ENCODE measurements at regions not wholly inside any gene's neighbourhood (a gene's known extent, or its start where the extent isn't known, plus 50 kb on each side); places are given as distances from the start of the nearest gene placed in this dataset.

DNA sequence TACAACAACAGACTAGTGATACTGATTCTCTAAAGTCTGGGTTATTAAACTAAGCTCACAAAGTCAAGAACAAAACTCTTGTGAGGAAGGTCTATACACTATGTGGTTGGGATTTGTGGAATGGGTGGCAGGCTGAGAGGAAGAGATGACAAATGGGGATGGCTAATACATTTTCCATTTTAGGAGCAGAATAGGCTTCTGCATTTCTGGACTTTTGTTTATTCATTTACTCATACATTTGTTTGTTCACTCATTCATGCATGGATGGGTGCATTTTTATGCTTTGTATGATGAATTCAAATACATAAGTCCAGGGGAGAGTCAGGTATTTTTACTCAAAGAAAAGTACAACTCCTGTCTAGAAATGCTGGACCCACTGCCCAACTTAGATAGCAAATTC lies 637.4 kb upstream of the CDH2 start:
- TF ChIP-seq, protein P1, sequence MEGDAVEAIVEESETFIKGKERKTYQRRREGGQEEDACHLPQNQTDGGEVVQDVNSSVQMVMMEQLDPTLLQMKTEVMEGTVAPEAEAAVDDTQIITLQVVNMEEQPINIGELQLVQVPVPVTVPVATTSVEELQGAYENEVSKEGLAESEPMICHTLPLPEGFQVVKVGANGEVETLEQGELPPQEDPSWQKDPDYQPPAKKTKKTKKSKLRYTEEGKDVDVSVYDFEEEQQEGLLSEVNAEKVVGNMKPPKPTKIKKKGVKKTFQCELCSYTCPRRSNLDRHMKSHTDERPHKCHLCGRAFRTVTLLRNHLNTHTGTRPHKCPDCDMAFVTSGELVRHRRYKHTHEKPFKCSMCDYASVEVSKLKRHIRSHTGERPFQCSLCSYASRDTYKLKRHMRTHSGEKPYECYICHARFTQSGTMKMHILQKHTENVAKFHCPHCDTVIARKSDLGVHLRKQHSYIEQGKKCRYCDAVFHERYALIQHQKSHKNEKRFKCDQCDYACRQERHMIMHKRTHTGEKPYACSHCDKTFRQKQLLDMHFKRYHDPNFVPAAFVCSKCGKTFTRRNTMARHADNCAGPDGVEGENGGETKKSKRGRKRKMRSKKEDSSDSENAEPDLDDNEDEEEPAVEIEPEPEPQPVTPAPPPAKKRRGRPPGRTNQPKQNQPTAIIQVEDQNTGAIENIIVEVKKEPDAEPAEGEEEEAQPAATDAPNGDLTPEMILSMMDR (IDR thresholded peaks at IDR 0.05) = no peak
- TF ChIP-seq POLR2A (IDR thresholded peaks at IDR 0.05) = no peak

All from uterus (tissue), 2 donors.